Erythroblast (primary cell): ENCODE measurements at regions not wholly inside any gene's neighbourhood (a gene's known extent, or its start where the extent isn't known, plus 50 kb on each side); places are given as distances from the start of the nearest gene placed in this dataset.
"Not testable (repeated sequence)": the region's sequence is repeated elsewhere in the genome, so short reads cannot be mapped to it uniquely, and the experiment has no call there.

Source experiments
- DNase-seq, 2 experiments: peaks; one replicate each; lab custom pipeline; 2025; lab: John Stamatoyannopoulos, UW
- GATA1 ChIP-seq: IDR thresholded peaks from 2 replicates; pipeline ENCODE4 v1.6.1; 2011; ENCODE audit warnings: low read depth, mild to moderate bottlenecking, control low read depth, low read length, moderate library complexity
- POLR2A ChIP-seq: IDR thresholded peaks from 2 replicates; pipeline ENCODE4 v1.6.1; 2011; ENCODE audit warnings: mild to moderate bottlenecking, low read length

DNA sequence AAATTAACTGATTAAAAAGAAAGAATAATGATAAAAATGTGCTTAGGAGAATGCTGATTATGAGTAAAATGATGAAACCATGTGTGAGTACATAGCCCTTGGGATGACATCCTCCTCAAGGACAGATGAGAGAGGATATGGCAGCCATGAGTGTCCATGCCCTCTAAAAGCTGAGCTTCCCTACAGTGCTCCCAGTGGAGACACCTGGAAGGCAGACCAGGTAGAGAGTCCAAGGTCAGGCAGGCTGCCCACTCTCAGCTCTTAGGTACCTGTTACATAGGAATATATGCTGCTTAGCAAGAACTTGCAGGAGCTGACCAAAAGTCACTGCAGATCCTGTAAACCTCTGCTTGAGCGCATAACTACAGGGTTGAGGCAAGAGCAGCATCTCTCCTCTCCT is 169.7 kb upstream of the TMEM229A start:
- DNase-seq, result no peak

GRCh38 chr7:124201768-124202349 is 169.0 kb upstream of the TMEM229A start:
- TF ChIP-seq POLR2A (no peak), GATA1 (no peak)
- DNase-seq, result no peak

More for the DNA sequence above, 169.7 kb upstream of the TMEM229A start:
- TF ChIP-seq GATA1 (no peak), POLR2A (no peak)

GRCh38 chr7:124196519-124196918 is 163.7 kb upstream of the TMEM229A start:
- TF ChIP-seq POLR2A, result no peak
- no peak for DNase-seq

DNA sequence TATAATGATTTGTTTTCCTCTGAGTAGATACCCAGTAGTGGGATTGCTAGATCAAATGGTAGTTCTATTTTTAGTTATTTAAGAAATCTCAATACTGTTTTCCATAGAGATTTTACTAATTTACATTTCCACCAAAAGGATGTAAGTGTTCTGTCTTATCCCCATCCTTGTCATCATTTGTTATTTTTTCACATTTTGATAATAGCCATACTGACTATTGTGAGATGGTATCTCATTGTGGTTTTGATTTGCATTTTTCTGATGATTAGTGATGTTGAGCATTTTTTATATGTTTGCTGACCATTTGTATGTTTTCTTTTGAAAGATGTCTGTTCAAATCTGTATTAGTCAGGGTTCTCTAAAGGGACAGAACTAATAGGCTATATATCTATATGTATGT is 160.0 kb upstream of the TMEM229A start:
- no peak for TF ChIP-seq GATA1
- TF ChIP-seq POLR2A, result no peak
- DNase-seq, result no peak

DNA sequence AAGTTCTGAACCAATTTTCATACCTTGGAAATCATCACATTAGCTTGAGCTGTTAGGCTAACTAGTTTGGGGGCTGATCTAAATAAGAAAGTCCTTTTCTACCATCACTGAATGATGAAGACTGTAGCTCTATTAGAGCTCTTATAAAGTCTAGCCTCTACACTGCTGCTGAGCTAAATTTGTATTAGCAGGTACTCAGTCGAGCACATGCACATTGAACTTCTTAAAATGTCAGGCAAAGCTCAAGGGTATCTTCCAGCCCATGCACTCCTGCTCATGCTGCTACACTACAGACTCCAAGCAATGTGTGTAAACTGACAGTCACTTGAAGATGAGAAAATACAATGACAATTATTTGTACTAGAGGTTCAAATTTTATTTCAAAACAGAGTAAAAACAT is 158.8 kb upstream of the TMEM229A start:
- TF ChIP-seq GATA1, result no peak
- TF ChIP-seq POLR2A, result no peak

DNA sequence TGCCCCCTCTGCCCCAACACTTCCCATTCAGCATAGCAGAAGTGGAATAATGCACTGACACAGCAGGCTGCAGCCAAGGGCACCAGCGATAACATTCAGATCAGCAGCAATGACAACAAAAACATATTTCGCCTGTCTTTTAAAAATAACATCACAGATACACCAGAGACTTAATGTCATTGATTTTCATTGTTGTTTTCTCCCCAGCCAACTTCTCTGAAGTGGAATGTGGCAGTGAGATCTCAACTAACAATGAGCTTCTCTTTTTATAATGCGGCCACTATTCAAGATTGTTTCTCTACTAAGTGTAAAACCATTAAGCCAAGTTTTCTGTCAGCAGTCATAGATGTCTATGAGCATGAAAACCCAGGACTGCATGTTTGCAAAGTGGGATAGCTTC is 158.2 kb upstream of the TMEM229A start:
- TF ChIP-seq POLR2A, result no peak
- TF ChIP-seq GATA1, result no peak

More for the DNA sequence above, 158.8 kb upstream of the TMEM229A start:
- DNase-seq, result no peak

DNA sequence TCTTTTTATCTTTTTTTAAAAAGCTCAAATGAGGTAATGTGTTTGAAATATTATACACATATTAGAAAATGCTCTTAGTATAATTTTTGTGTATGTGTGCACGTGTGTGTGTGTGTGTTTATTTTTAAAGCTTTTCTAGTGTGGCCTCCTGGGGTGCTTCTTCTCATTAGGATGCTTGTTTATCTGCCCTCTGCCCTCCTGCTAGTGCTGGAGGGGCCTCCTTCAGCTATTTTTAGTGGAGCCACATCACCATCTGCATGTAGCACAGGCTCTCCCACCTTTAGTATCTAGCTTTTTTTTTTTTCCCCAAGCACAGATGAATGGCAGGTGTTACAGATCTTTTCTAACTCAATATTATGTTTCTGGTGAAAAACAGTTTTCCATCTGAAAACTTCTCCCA is 155.7 kb upstream of the TMEM229A start:
- no peak for DNase-seq
- TF ChIP-seq GATA1, result no peak
- no peak for TF ChIP-seq POLR2A

More for the DNA sequence above, 158.2 kb upstream of the TMEM229A start:
- no peak for DNase-seq

DNA sequence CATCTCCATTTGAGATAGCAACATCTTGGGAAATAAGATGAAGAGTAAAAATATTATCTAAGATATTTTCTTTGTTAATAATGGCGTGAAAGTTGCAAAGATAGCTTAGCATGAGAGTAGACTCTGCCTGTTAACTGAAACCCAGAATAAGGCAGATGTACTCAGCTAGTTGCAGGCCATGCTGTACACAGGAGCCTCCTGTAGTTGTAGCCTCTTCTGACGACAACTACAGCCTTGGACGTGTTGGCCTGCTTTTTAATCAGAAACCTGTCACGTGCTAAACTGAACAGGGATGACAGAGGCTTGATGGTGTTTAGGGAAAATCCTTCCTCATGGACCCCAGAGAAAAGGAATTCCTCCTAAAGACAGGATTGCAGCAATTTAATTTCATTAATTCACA is 155.1 kb upstream of the TMEM229A start:
- DNase-seq, result no peak
- TF ChIP-seq GATA1 (no peak), POLR2A (no peak)

- TF ChIP-seq GATA1 (no peak), POLR2A (no peak)
- no peak for DNase-seq
These were observed 150.8 kb upstream of the TMEM229A start for GRCh38 chr7:124183649-124184048.

DNA sequence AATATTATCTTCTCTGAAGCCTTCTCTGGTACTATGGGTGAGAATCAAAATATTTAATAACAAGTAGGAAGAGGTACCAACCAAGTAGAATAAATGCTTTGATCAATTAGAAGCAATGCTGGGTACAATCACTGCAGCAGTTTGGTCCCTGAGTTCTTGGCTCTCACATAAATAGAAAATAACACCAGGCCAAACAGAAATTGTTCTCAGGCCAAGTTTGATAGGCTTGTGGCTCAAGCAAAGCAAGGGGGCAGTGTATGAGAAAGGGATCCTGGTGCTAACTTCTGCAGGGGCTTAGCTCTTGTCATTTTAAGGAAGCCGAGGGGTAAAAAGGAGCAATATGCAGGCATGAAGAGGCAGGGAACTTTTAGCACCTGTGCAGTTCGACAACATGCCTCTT is 146.8 kb upstream of the TMEM229A start:
- DNase-seq, result no peak
- no peak for TF ChIP-seq POLR2A
- TF ChIP-seq GATA1, result no peak

GRCh38 chr7:124177891-124178290 is 145.0 kb upstream of the TMEM229A start:
- no peak for DNase-seq
- TF ChIP-seq GATA1, result no peak
- TF ChIP-seq POLR2A, result no peak

DNA sequence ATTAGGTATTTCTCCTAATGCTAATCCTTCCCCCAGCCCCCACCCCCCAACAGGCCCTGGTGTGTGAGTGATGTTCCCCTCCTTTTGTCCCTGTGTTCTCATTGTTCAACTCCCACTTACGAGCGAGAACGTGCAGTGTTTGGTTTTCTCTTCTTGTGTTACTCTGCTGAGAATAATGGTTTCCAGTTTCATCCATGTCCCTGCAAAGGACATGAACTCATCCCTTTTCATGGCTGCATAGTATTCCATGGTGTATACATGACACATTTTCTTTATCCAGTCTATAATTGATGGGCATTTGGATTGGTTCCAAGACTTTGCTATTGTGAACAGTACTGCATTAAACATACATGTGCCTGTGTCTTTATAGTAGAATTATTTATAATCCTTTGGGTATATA is 138.9 kb upstream of the TMEM229A start:
- not testable (repeated sequence) for DNase-seq

GRCh38 chr7:124171068-124171467 is 138.2 kb upstream of the TMEM229A start:
- DNase-seq, result no peak
- TF ChIP-seq GATA1, result no peak
- TF ChIP-seq POLR2A, result no peak

- DNase-seq, result no peak
- TF ChIP-seq GATA1, result no peak
- no peak for TF ChIP-seq POLR2A
These were observed 135.7 kb upstream of the TMEM229A start for GRCh38 chr7:124168616-124169015.

DNA sequence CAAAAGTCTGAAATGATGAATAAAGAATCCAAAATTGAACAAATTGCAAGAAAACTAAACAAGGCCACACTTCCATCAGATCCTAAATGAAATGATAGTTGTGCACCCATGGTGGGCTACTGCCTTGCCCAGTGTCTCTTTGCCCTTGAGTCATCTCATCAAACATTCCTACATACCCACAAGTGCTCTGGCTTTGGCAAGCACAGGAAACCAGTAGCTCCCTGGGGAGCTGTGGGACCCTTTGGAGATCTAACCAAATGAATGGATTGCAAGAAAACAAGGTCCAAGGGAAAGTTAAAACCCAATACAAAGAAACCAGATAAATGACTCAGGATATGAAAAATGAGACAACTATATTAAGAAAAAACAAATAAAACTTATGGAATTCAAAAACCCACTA is 129.8 kb upstream of the TMEM229A start:
- DNase-seq, result no peak
- TF ChIP-seq GATA1, result no peak
- no peak for TF ChIP-seq POLR2A
